Retinal pigment epithelial cell (primary cell): ENCODE measurements at regions not wholly inside any gene's neighbourhood (a gene's known extent, or its start where the extent isn't known, plus 50 kb on each side); places are given as distances from the start of the nearest gene placed in this dataset.

Source experiments
- DNase-seq: peaks from one replicate; pipeline ENCODE4 v3.0.0-alpha.2; 2010; ENCODE audit warnings: low read depth
- H3K4me3 ChIP-seq: 2 replicates; pipeline ENCODE4 v1.5.1; 2011; ENCODE audit warnings: mild to moderate bottlenecking, low read length, control low read depth, moderate library complexity
- CTCF ChIP-seq: conservative IDR thresholded peaks from 2 replicates; pipeline ENCODE4 v1.5.1; 2011; ENCODE audit warnings: low read depth, low read length, control low read depth, inconsistent platforms

DNA sequence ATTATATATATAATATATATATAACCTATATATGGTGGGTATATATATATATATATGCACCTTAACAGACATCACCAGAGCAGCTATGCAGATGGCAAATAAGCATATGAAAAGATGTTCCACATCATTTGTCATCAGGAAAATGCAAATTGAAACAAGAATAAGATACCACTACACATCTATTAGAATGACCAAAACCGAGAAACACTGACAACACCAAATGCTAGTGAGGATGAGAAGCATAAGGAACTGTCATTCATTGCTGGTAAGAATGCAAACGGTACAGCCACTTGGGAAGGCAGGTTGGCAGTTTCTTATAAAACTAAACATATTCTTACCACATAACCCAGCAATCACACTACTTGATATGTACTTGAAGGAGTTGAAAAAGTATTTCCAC, 219.8 kb upstream of the PRMT6 start:
- no peak for TF ChIP-seq CTCF
- no peak for DNase-seq
- no peak overlapping the region for H3K4me3 ChIP-seq

DNA sequence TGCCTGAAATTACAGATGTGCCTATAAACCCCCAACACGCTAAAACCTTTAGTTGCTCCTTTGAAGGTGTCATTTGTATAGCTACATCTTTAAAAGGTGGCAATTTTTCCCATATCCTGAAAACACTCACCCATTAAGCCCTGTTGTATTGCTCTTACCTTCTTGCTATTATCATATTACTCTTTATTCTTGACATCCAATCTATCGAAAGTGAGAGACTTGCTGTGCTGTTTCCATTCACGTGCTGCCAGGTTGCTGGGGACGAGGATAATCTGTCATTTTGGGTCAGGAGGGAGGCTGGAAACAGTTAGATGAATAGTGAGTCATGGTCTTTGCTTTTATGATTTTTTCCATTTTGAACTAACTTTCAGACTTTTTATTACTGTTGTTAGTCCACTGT, 213.0 kb upstream of the PRMT6 start:
- no peak overlapping the region for H3K4me3 ChIP-seq
- no peak for DNase-seq
- TF ChIP-seq CTCF: no peak

DNA sequence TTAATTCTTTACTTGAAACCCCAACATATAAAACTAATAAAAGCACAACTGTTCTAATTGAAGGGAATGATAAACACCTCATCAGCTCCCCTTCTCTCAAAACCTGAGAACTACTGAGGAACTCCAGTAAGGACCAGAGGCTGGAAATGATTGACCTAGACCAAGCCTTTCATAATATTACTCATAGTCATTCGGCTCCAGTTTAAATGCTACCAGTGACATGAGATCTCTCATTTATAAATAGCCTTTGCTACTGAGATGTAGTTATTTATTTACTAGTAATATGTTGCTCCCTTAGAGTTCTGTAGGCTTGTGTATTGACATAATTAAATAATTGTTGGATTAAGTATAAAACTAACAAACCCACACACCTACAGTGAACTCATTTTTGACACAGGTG, 209.8 kb upstream of the PRMT6 start:
- TF ChIP-seq CTCF: no peak
- no peak overlapping the region for H3K4me3 ChIP-seq
- no peak for DNase-seq

GRCh38 chr1:106861110-106861509, 195.4 kb upstream of the PRMT6 start:
- TF ChIP-seq CTCF: no peak
- no peak for DNase-seq

DNA sequence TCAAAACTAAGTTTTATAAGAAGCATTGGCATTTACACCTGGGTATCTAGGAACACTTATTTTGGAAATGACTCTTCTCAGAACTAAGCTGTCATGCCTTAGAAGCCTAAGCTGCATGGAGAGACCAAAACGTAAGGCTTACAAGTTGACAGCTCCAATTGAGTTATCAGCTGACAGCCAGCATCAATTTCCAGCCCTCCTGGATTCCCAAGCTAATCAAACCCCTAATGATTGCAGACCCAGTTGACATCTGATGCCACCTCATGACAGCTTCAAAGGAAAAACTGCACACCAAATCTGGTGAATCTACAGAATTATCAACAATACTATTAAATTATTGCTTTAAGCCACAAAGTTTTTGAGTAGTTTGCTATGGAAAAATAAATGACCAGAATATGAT, 187.6 kb upstream of the PRMT6 start:
- DNase-seq: no peak
- no peak for TF ChIP-seq CTCF
- H3K4me3 ChIP-seq: no peak overlapping the region

More at GRCh38 chr1:106861110-106861509, 195.4 kb upstream of the PRMT6 start:
- no peak overlapping the region for H3K4me3 ChIP-seq

DNA sequence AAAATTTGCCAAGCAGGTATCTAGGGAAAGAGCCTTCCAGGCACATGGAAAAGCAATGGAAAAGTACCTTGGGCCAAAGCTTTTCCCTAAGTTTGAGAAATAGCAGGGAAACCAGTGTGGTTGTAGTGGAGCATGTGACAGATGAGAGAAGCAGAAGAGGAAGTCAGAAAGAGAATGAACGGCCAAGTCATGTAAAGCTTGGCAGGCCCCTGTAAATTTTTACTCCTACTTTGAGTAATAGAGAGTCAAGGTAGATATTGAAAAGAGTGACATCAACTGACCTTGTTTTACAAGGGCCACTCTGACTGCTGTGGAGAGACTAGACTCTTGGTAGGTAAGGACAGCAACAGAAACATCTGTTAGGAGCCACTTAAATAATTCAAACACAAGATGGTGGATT, 180.9 kb upstream of the PRMT6 start:
- no peak overlapping the region for H3K4me3 ChIP-seq
- no peak for TF ChIP-seq CTCF
- DNase-seq: no peak

DNA sequence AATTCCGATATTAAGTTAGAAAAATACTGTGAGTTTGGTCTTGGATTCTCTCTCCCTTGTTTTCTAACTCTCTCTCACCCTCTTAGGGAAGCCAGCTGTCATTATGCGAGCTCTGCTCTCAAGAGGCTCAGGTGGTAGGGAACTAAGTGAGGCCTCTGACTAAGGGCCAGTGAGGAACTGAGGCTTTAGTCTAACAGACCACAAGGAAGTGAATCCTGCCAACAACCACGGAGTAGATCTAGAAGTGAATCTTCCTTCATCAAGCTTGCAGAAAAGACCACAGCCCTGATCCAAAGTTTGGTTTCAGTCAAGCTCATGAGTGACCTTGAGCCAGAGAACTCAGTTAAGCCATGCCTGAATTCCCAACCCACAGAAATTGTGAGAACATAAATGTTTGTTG, 180.1 kb upstream of the PRMT6 start:
- H3K4me3 ChIP-seq: no peak overlapping the region
- no peak for DNase-seq
- no peak for TF ChIP-seq CTCF
